Fibroblast of pulmonary artery (primary cell): ENCODE measurements at regions not wholly inside any gene's neighbourhood (a gene's known extent, or its start where the extent isn't known, plus 50 kb on each side); places are given as distances from the start of the nearest gene placed in this dataset.

Experiments
- DNase-seq: peaks from one replicate; pipeline ENCODE4 v3.0.0-alpha.2; 2010; ENCODE audit warnings: low read depth
- H3K4me3 ChIP-seq: replicated peaks from 2 replicates; pipeline ENCODE4 v1.5.1; 2011; ENCODE audit warnings: low read depth, mild to moderate bottlenecking, control low read depth, low read length, moderate library complexity
- CTCF ChIP-seq: IDR thresholded peaks from 2 replicates; pipeline ENCODE4 v1.5.1; 2011; ENCODE audit warnings: mild to moderate bottlenecking, control low read depth, low read length, inconsistent platforms; ENCODE audit errors: missing control alignments

- no peak overlapping the region for H3K4me3 ChIP-seq
- no peak for TF ChIP-seq CTCF
- no peak for DNase-seq
These were observed 190.0 kb upstream of the LINGO1 start for GRCh38 chr15:77822631-77823230.

GRCh38 chr15:77821959-77822256 is 189.2 kb upstream of the LINGO1 start:
- DNase-seq: no peak
- TF ChIP-seq CTCF: no peak
- H3K4me3 ChIP-seq: no peak overlapping the region

GRCh38 chr15:77821188-77821958 is 188.7 kb upstream of the LINGO1 start:
- no peak overlapping the region for H3K4me3 ChIP-seq
- TF ChIP-seq CTCF: peak; percentile 89
- peak; percentile 68 for DNase-seq

GRCh38 chr15:77819851-77820728 is 187.4 kb upstream of the LINGO1 start:
- TF ChIP-seq CTCF: no peak
- no peak overlapping the region for H3K4me3 ChIP-seq
- DNase-seq: no peak

GRCh38 chr15:77819048-77819850 is 186.5 kb upstream of the LINGO1 start:
- H3K4me3 ChIP-seq: no peak overlapping the region
- no peak for DNase-seq
- TF ChIP-seq CTCF: no peak

- no peak for TF ChIP-seq CTCF
- DNase-seq: no peak
- H3K4me3 ChIP-seq: no peak overlapping the region
These were observed 185.9 kb upstream of the LINGO1 start for GRCh38 chr15:77818484-77819047.
